OCI-LY1 (cell line): ENCODE measurements at regions not wholly inside any gene's neighbourhood (a gene's known extent, or its start where the extent isn't known, plus 50 kb on each side); places are given as distances from the start of the nearest gene placed in this dataset.

Experiments
- CTCF ChIP-seq: fragments of 200-600 bp; sonication (generic), shearing (Covaris generic); IDR thresholded peaks from 2 replicates; pipeline ENCODE4 v1.5.1; 2017; ENCODE audit warnings: mild to moderate bottlenecking, antibody characterized with exemption, low read length, moderate library complexity, mixed read lengths
- EZH2 ChIP-seq: fragments of 200-600 bp; sonication (generic), shearing (Covaris generic); IDR thresholded peaks from 2 replicates; pipeline ENCODE4 v1.8.0; 2017; ENCODE audit warnings: borderline replicate concordance, mixed run types, mild to moderate bottlenecking, antibody characterized with exemption, low read length, moderate library complexity, mixed read lengths

GRCh38 chr2:57864926-57865325, 181.7 kb upstream of the VRK2 start:
- TF ChIP-seq CTCF (no peak), EZH2 (no peak)
